ENCODE measurements at regions not wholly inside any gene's neighbourhood (a gene's known extent, or its start where the extent isn't known, plus 50 kb on each side); places are given as distances from the start of the nearest gene placed in this dataset.

- no peak overlapping the region for H3K4me3 ChIP-seq (ENCODE audit: low read length)
- H3K27me3 ChIP-seq (ENCODE audit: control insufficient read depth, insufficient read depth, low read length): no peaks in the 10 kb centered on the region
- no peak overlapping the region for H3K27ac ChIP-seq (ENCODE audit: low read depth, low read length)
- H3K9ac ChIP-seq (ENCODE audit: low read length): no peak overlapping the region
- no peaks in the 10 kb centered on the region for H3K36me3 ChIP-seq (ENCODE audit: control insufficient read depth, insufficient read depth, low read length)
- H3K4me1 ChIP-seq (ENCODE audit: control insufficient read depth, insufficient read depth, low read length): no peaks in the 10 kb centered on the region
Observed at GRCh38 chr5:58353992-58354391, 105.9 kb downstream of the PLK2 start.

- Histone ChIP-seq H3K9ac (ENCODE audit: low read length) (no peak overlapping the region), H3K4me1 (ENCODE audit: control insufficient read depth, insufficient read depth, low read length) (no peaks in the 10 kb centered on the region), H3K27me3 (ENCODE audit: control insufficient read depth, insufficient read depth, low read length) (no peaks in the 10 kb centered on the region), H3K36me3 (ENCODE audit: control insufficient read depth, insufficient read depth, low read length) (no peaks in the 10 kb centered on the region), H3K27ac (ENCODE audit: low read depth, low read length) (no peak overlapping the region), H3K4me3 (ENCODE audit: low read length) (no peak overlapping the region)
Observed at GRCh38 chr5:58351190-58351589, 108.7 kb downstream of the PLK2 start.

GRCh38 chr5:58348996-58349728, 110.7 kb downstream of the PLK2 start:
- Histone ChIP-seq H3K27me3 (ENCODE audit: control insufficient read depth, insufficient read depth, low read length) (no peaks in the 10 kb centered on the region), H3K9ac (ENCODE audit: low read length) (no peak overlapping the region), H3K4me1 (ENCODE audit: control insufficient read depth, insufficient read depth, low read length) (no peaks in the 10 kb centered on the region), H3K27ac (ENCODE audit: low read depth, low read length) (no peak overlapping the region), H3K4me3 (ENCODE audit: low read length) (no peak overlapping the region), H3K36me3 (ENCODE audit: control insufficient read depth, insufficient read depth, low read length) (no peaks in the 10 kb centered on the region)

- Histone ChIP-seq H3K27me3 (ENCODE audit: control insufficient read depth, insufficient read depth, low read length) (no peaks in the 10 kb centered on the region), H3K4me1 (ENCODE audit: control insufficient read depth, insufficient read depth, low read length) (no peaks in the 10 kb centered on the region), H3K9ac (ENCODE audit: low read length) (no peak overlapping the region), H3K36me3 (ENCODE audit: control insufficient read depth, insufficient read depth, low read length) (no peaks in the 10 kb centered on the region), H3K27ac (ENCODE audit: low read depth, low read length) (no peak overlapping the region), H3K4me3 (ENCODE audit: low read length) (no peak overlapping the region)
Observed at GRCh38 chr5:58346041-58346440, 113.8 kb downstream of the PLK2 start.

GRCh38 chr5:58341476-58341875, 118.4 kb downstream of the PLK2 start:
- no peak overlapping the region for H3K4me3 ChIP-seq (ENCODE audit: low read length)
- H3K36me3 ChIP-seq (ENCODE audit: control insufficient read depth, insufficient read depth, low read length): no peaks in the 10 kb centered on the region
- H3K9ac ChIP-seq (ENCODE audit: low read length): no peak overlapping the region
- no peaks in the 10 kb centered on the region for H3K27me3 ChIP-seq (ENCODE audit: control insufficient read depth, insufficient read depth, low read length)
- H3K27ac ChIP-seq (ENCODE audit: low read depth, low read length): no peak overlapping the region
- no peaks in the 10 kb centered on the region for H3K4me1 ChIP-seq (ENCODE audit: control insufficient read depth, insufficient read depth, low read length)

GRCh38 chr5:58335518-58335917, 124.4 kb downstream of the PLK2 start:
- Histone ChIP-seq H3K4me1 (ENCODE audit: control insufficient read depth, insufficient read depth, low read length) (no peaks in the 10 kb centered on the region), H3K27me3 (ENCODE audit: control insufficient read depth, insufficient read depth, low read length) (no peaks in the 10 kb centered on the region), H3K27ac (ENCODE audit: low read depth, low read length) (no peak overlapping the region), H3K9ac (ENCODE audit: low read length) (no peak overlapping the region), H3K36me3 (ENCODE audit: control insufficient read depth, insufficient read depth, low read length) (no peaks in the 10 kb centered on the region), H3K4me3 (ENCODE audit: low read length) (no peak overlapping the region)

GRCh38 chr5:58334035-58334434, 125.9 kb downstream of the PLK2 start:
- H3K4me1 ChIP-seq (ENCODE audit: control insufficient read depth, insufficient read depth, low read length): no peaks in the 10 kb centered on the region
- H3K36me3 ChIP-seq (ENCODE audit: control insufficient read depth, insufficient read depth, low read length): no peaks in the 10 kb centered on the region

GRCh38 chr5:58330781-58331180, 129.1 kb downstream of the PLK2 start:
- Histone ChIP-seq H3K27me3 (ENCODE audit: control insufficient read depth, insufficient read depth, low read length) (no peaks in the 10 kb centered on the region), H3K36me3 (ENCODE audit: control insufficient read depth, insufficient read depth, low read length) (no peaks in the 10 kb centered on the region), H3K27ac (ENCODE audit: low read depth, low read length) (no peak overlapping the region), H3K9ac (ENCODE audit: low read length) (no peak overlapping the region), H3K4me3 (ENCODE audit: low read length) (no peak overlapping the region), H3K4me1 (ENCODE audit: control insufficient read depth, insufficient read depth, low read length) (no peaks in the 10 kb centered on the region)

More at GRCh38 chr5:58334035-58334434, 125.9 kb downstream of the PLK2 start:
- H3K27ac ChIP-seq (ENCODE audit: low read depth, low read length): no peak overlapping the region
- no peak overlapping the region for H3K4me3 ChIP-seq (ENCODE audit: low read length)
- no peak overlapping the region for H3K9ac ChIP-seq (ENCODE audit: low read length)
- H3K27me3 ChIP-seq (ENCODE audit: control insufficient read depth, insufficient read depth, low read length): no peaks in the 10 kb centered on the region

GRCh38 chr5:58327289-58327688, 132.6 kb downstream of the PLK2 start:
- Histone ChIP-seq H3K4me1 (ENCODE audit: control insufficient read depth, insufficient read depth, low read length) (no peaks in the 10 kb centered on the region), H3K36me3 (ENCODE audit: control insufficient read depth, insufficient read depth, low read length) (no peaks in the 10 kb centered on the region), H3K27ac (ENCODE audit: low read depth, low read length) (no peak overlapping the region), H3K27me3 (ENCODE audit: control insufficient read depth, insufficient read depth, low read length) (no peaks in the 10 kb centered on the region), H3K4me3 (ENCODE audit: low read length) (no peak overlapping the region), H3K9ac (ENCODE audit: low read length) (no peak overlapping the region)

GRCh38 chr5:58326022-58326421, 133.9 kb downstream of the PLK2 start:
- Histone ChIP-seq H3K4me3 (ENCODE audit: low read length) (no peak overlapping the region), H3K36me3 (ENCODE audit: control insufficient read depth, insufficient read depth, low read length) (no peaks in the 10 kb centered on the region), H3K4me1 (ENCODE audit: control insufficient read depth, insufficient read depth, low read length) (no peaks in the 10 kb centered on the region), H3K9ac (ENCODE audit: low read length) (no peak overlapping the region), H3K27me3 (ENCODE audit: control insufficient read depth, insufficient read depth, low read length) (no peaks in the 10 kb centered on the region), H3K27ac (ENCODE audit: low read depth, low read length) (no peak overlapping the region)

GRCh38 chr5:58322453-58322852, 137.4 kb downstream of the PLK2 start:
- Histone ChIP-seq H3K4me1 (ENCODE audit: control insufficient read depth, insufficient read depth, low read length) (no peaks in the 10 kb centered on the region), H3K9ac (ENCODE audit: low read length) (no peak overlapping the region), H3K27me3 (ENCODE audit: control insufficient read depth, insufficient read depth, low read length) (no peaks in the 10 kb centered on the region), H3K27ac (ENCODE audit: low read depth, low read length) (no peak overlapping the region), H3K36me3 (ENCODE audit: control insufficient read depth, insufficient read depth, low read length) (no peaks in the 10 kb centered on the region), H3K4me3 (ENCODE audit: low read length) (no peak overlapping the region)

- no peak overlapping the region for H3K27ac ChIP-seq (ENCODE audit: low read depth, low read length)
- H3K4me3 ChIP-seq (ENCODE audit: low read length): no peak overlapping the region
- H3K9ac ChIP-seq (ENCODE audit: low read length): no peak overlapping the region
- H3K36me3 ChIP-seq (ENCODE audit: control insufficient read depth, insufficient read depth, low read length): no peaks in the 10 kb centered on the region
- H3K4me1 ChIP-seq (ENCODE audit: control insufficient read depth, insufficient read depth, low read length): no peaks in the 10 kb centered on the region
- no peaks in the 10 kb centered on the region for H3K27me3 ChIP-seq (ENCODE audit: control insufficient read depth, insufficient read depth, low read length)
Observed at GRCh38 chr5:58318468-58318867, 141.4 kb downstream of the PLK2 start.

- Histone ChIP-seq H3K4me1 (ENCODE audit: control insufficient read depth, insufficient read depth, low read length) (no peaks in the 10 kb centered on the region), H3K36me3 (ENCODE audit: control insufficient read depth, insufficient read depth, low read length) (no peaks in the 10 kb centered on the region), H3K27me3 (ENCODE audit: control insufficient read depth, insufficient read depth, low read length) (no peaks in the 10 kb centered on the region), H3K9ac (ENCODE audit: low read length) (no peak overlapping the region), H3K27ac (ENCODE audit: low read depth, low read length) (no peak overlapping the region), H3K4me3 (ENCODE audit: low read length) (no peak overlapping the region)
Observed at GRCh38 chr5:58317808-58318207, 142.1 kb downstream of the PLK2 start.
